ENCODE measurements at regions not wholly inside any gene's neighbourhood (a gene's known extent, or its start where the extent isn't known, plus 50 kb on each side); places are given as distances from the start of the nearest gene placed in this dataset.
"Not testable (repeated sequence)": the region's sequence is repeated elsewhere in the genome, so short reads cannot be mapped to it uniquely, and the experiment has no call there.

- intact Hi-C loops (cut with DNase I; ENCODE audit: low total_unique reads), result no loop called here
- Histone ChIP-seq H3K4me1 (no peaks in the 10 kb centered on the region), H3K36me3 (no peaks in the 10 kb centered on the region), H3K9me3 (no peaks in the 10 kb centered on the region), H3K27ac (no peak overlapping the region), H3K27me3 (no peaks in the 10 kb centered on the region), H3K4me3 (no peak overlapping the region)
- DNase-seq, result no peak
- TF ChIP-seq POLR2A (IDR thresholded peaks at IDR 0.05) (no peak), CTCF (IDR thresholded peaks at IDR 0.05) (no peak)
These were observed 149.7 kb upstream of the FNDC3A start for GRCh38 chr13:48826039-48826438.

- H3K4me3 ChIP-seq; H3K27ac ChIP-seq; H3K4me1 ChIP-seq; DNase-seq; intact Hi-C loops (cut with DNase I; ENCODE audit: low total_unique reads); H3K9me3 ChIP-seq; H3K36me3 ChIP-seq; H3K27me3 ChIP-seq: not testable (repeated sequence)
These were observed 148.7 kb upstream of the FNDC3A start for GRCh38 chr13:48826922-48827454.

- no peak overlapping the region for H3K4me3 ChIP-seq
- H3K36me3 ChIP-seq, result no peaks in the 10 kb centered on the region
- no peaks in the 10 kb centered on the region for H3K4me1 ChIP-seq
- DNase-seq, result no peak
- intact Hi-C loops (cut with DNase I; ENCODE audit: low total_unique reads), result no loop called here
- TF ChIP-seq CTCF (IDR thresholded peaks at IDR 0.05) (no peak), POLR2A (IDR thresholded peaks at IDR 0.05) (no peak)
- H3K9me3 ChIP-seq, result no peaks in the 10 kb centered on the region
- H3K27ac ChIP-seq, result no peak overlapping the region
- H3K27me3 ChIP-seq, result no peaks in the 10 kb centered on the region
These were observed 148.0 kb upstream of the FNDC3A start for GRCh38 chr13:48827709-48828108.

- Histone ChIP-seq H3K36me3 (no peaks in the 10 kb centered on the region), H3K9me3 (no peaks in the 10 kb centered on the region), H3K27me3 (no peaks in the 10 kb centered on the region), H3K4me1 (no peaks in the 10 kb centered on the region), H3K4me3 (no peak overlapping the region), H3K27ac (no peak overlapping the region)
- TF ChIP-seq POLR2A (IDR thresholded peaks at IDR 0.05) (no peak), CTCF (IDR thresholded peaks at IDR 0.05) (no peak)
- no peak for DNase-seq
- intact Hi-C loops (cut with DNase I; ENCODE audit: low total_unique reads), result no loop called here
These were observed 146.7 kb upstream of the FNDC3A start for GRCh38 chr13:48828962-48829411.

GRCh38 chr13:48829536-48829935 is 146.2 kb upstream of the FNDC3A start:
- TF ChIP-seq CTCF (IDR thresholded peaks at IDR 0.05) (no peak), POLR2A (IDR thresholded peaks at IDR 0.05) (no peak)
- no peak overlapping the region for H3K4me3 ChIP-seq
- H3K4me1 ChIP-seq, result no peaks in the 10 kb centered on the region
- intact Hi-C loops (cut with DNase I; ENCODE audit: low total_unique reads), result no loop called here
- H3K27me3 ChIP-seq, result no peaks in the 10 kb centered on the region
- DNase-seq, result no peak
- no peak overlapping the region for H3K27ac ChIP-seq
- H3K9me3 ChIP-seq, result no peaks in the 10 kb centered on the region
- no peaks in the 10 kb centered on the region for H3K36me3 ChIP-seq

GRCh38 chr13:48831248-48831647 is 144.5 kb upstream of the FNDC3A start:
- DNase-seq, result no peak
- H3K4me1 ChIP-seq, result no peaks in the 10 kb centered on the region
- H3K27me3 ChIP-seq, result no peaks in the 10 kb centered on the region
- intact Hi-C loops (cut with DNase I; ENCODE audit: low total_unique reads), result no loop called here
- no peak overlapping the region for H3K27ac ChIP-seq
- no peak overlapping the region for H3K4me3 ChIP-seq
- no peak for TF ChIP-seq POLR2A (IDR thresholded peaks at IDR 0.05)
- TF ChIP-seq CTCF (IDR thresholded peaks at IDR 0.05), result no peak
- no peaks in the 10 kb centered on the region for H3K9me3 ChIP-seq
- no peaks in the 10 kb centered on the region for H3K36me3 ChIP-seq

Measured in uterus (tissue), 3 donors.